ENCODE measurements at regions not wholly inside any gene's neighbourhood (a gene's known extent, or its start where the extent isn't known, plus 50 kb on each side); places are given as distances from the start of the nearest gene placed in this dataset.

DNA sequence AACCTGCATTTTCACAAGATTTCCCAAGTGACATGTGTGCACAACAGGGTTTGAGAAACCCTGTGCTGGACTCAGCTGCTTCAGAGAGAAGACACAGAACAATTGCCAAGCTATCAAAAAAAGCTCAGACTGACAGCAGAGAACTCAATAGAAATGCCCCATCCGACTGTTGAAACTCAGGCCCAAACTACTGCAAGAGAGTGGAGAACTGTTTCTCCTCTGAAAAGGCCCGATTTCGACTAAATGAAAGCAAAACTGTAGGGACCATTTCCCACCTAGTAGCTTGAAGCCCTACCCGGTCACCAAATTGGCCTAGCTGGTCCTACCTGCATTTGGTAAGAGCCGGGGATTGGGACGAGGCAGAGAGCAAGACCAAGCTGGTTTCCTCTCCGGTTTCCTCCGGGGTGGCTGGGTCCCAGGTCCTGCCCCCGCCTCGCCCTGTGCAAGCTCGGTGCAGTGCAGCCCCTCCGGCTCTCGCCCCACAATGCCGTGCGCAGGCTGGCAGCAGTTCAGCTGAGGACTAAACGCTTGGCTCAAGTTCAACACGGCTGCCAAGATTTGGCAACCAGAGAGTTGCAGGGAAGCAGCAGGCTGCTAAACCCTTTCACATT lies 1180.6 kb downstream of the VRK1 start:
- TF ChIP-seq, protein P1, sequence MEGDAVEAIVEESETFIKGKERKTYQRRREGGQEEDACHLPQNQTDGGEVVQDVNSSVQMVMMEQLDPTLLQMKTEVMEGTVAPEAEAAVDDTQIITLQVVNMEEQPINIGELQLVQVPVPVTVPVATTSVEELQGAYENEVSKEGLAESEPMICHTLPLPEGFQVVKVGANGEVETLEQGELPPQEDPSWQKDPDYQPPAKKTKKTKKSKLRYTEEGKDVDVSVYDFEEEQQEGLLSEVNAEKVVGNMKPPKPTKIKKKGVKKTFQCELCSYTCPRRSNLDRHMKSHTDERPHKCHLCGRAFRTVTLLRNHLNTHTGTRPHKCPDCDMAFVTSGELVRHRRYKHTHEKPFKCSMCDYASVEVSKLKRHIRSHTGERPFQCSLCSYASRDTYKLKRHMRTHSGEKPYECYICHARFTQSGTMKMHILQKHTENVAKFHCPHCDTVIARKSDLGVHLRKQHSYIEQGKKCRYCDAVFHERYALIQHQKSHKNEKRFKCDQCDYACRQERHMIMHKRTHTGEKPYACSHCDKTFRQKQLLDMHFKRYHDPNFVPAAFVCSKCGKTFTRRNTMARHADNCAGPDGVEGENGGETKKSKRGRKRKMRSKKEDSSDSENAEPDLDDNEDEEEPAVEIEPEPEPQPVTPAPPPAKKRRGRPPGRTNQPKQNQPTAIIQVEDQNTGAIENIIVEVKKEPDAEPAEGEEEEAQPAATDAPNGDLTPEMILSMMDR (IDR thresholded peaks at IDR 0.05): no peak
- no peak for TF ChIP-seq POLR2A (IDR thresholded peaks at IDR 0.05)
